GM12878 (cell line): ENCODE measurements at regions not wholly inside any gene's neighbourhood (a gene's known extent, or its start where the extent isn't known, plus 50 kb on each side); places are given as distances from the start of the nearest gene placed in this dataset.

Experiments
- ATAC-seq: fragments of 200-7000 bp; cut with Tn5 transposase; 3 replicates; pipeline ENCODE4 v1.9.1; 2020; ENCODE audit warnings: mild to moderate bottlenecking, moderate library complexity
- BruUV-seq: library from RNA; stranded (reverse); fragments of 400-500 nt; replicated peaks from 2 replicates; lab custom pipeline; 2021; lab: Mats Ljungman, UMichigan
- CTCF ChIA-PET: fragments of 300-600 bp; sonication (Branson Sonifier 250); formaldehyde crosslinking; extraction: SDS; loops from one replicate; lab custom pipeline; 2021; ENCODE audit warnings: inconsistent platforms; lab: Yijun Ruan, JAX
- POLR2A ChIA-PET: fragments of 350-600 bp; formaldehyde crosslinking; extraction: SDS; loops from one replicate; lab custom pipeline; 2021; ENCODE audit warnings: inconsistent platforms; lab: Charles Lee
- RAD21 ChIA-PET: fragments of 300-600 bp; sonication (Branson Sonifier 250); formaldehyde crosslinking; loops from one replicate; lab custom pipeline; 2023; ENCODE audit warnings: antibody characterized with exemption; ENCODE audit not compliant: unreplicated experiment; lab: Charles Lee
- SMC1A ChIA-PET: fragments of 300-600 bp; sonication (Branson Sonifier 250); formaldehyde crosslinking; loops from one replicate; lab custom pipeline; 2023; ENCODE audit not compliant: unreplicated experiment, uncharacterized antibody; lab: Charles Lee
- DNase-seq: peaks from one replicate; pipeline ENCODE4 v3.0.0-alpha.2; 2011; ENCODE audit warnings: low read depth, low spot score
- FAIRE-seq: peaks from 3 replicates; lab custom pipeline; 2011; peaks lifted over from hg19 to GRCh38; lab: Jason Lieb, UNC
- H2AFZ ChIP-seq: 2 replicates; pipeline ENCODE4 v1.6.0; 2011; ENCODE audit warnings: low read depth, low read length, control low read depth; ENCODE audit not compliant: control insufficient read depth
- H3K27ac ChIP-seq: 2 replicates; pipeline ENCODE4 v1.5.1; 2011; ENCODE audit warnings: control low read depth; ENCODE audit not compliant: control insufficient read depth, insufficient read depth
- H3K27me3 ChIP-seq, 2 experiments: replicated peaks in 1 of 2; 2 replicates each; pipeline versions ENCODE4 v1.6.0 to v1.6.1; 2011; ENCODE audit warnings: low read length in 1 of 2; ENCODE audit not compliant: control insufficient read depth in 2 of 2, insufficient read depth in 2 of 2
- H3K36me3 ChIP-seq, 2 experiments: 2 replicates each; pipeline ENCODE4 v1.5.1; 2011; ENCODE audit warnings: low read length in 1 of 2; ENCODE audit not compliant: control insufficient read depth in 2 of 2, insufficient read depth in 2 of 2
- H3K4me1 ChIP-seq: 2 replicates; pipeline ENCODE4 v1.6.1; 2011; ENCODE audit warnings: mild to moderate bottlenecking, low read length, moderate library complexity, mixed read lengths; ENCODE audit not compliant: control insufficient read depth, insufficient read depth
- H3K4me2 ChIP-seq: 2 replicates; pipeline ENCODE4 v1.6.0; 2011; ENCODE audit warnings: control low read depth; ENCODE audit not compliant: control insufficient read depth, insufficient read depth
- H3K4me3 ChIP-seq: fragments of 200-600 bp; sonication (generic); 2 replicates; pipeline ENCODE4 v1.5.1; 2016
- H3K79me2 ChIP-seq: 2 replicates; pipeline ENCODE4 v1.6.0; 2011; ENCODE audit warnings: low read length; ENCODE audit not compliant: control insufficient read depth, insufficient read depth
- H3K9ac ChIP-seq: 2 replicates; pipeline ENCODE4 v1.8.0; 2011; ENCODE audit warnings: low read length, control low read depth, mixed read lengths; ENCODE audit not compliant: control insufficient read depth, insufficient read depth
- H3K9me3 ChIP-seq: replicated peaks from 3 replicates; pipeline ENCODE4 v1.5.1; 2011; ENCODE audit warnings: mild to moderate bottlenecking, low read length; ENCODE audit not compliant: control insufficient read depth, insufficient read depth
- H4K20me1 ChIP-seq: 2 replicates; pipeline ENCODE4 v1.6.0; 2011; ENCODE audit not compliant: control insufficient read depth, insufficient read depth
- ATF3 ChIP-seq: IDR thresholded peaks from 2 replicates; pipeline ENCODE4 v1.6.1; 2011; ENCODE audit warnings: low read depth, mild to moderate bottlenecking, low read length, moderate library complexity, borderline replicate concordance; ENCODE audit errors: extremely low read depth
- BACH1 ChIP-seq: fragments of 450-650 bp; IDR thresholded peaks from 2 replicates; pipeline ENCODE4 v1.6.1; 2017; ENCODE audit warnings: mild to moderate bottlenecking, borderline replicate concordance
- BHLHE40 ChIP-seq, 2 experiments: fragments of 450-650 bp in 1 of 2; IDR thresholded peaks; 2 replicates each; pipeline ENCODE4 v1.6.1; 2011 to 2017; ENCODE audit warnings: low read depth in 2 of 2, borderline replicate concordance in 1 of 2, improper control_type of control experiment in 1 of 2, low read length in 1 of 2, mild to moderate bottlenecking in 1 of 2
- PAX8 ChIP-seq: fragments of 450-650 bp; IDR thresholded peaks from 2 replicates; pipeline ENCODE4 v1.6.1; 2017; ENCODE audit warnings: mild to moderate bottlenecking, moderate library complexity
- ZNF384 ChIP-seq: IDR thresholded peaks from 2 replicates; pipeline ENCODE4 v1.6.1; 2012; ENCODE audit warnings: low read depth, mild to moderate bottlenecking, low read length, improper control_type of control experiment, borderline replicate concordance
- WGBS: methylation state at CpG from one replicate; pipeline ENCODE4 v1.1.6; 2016; ENCODE audit warnings: low lambda C conversion rate; ENCODE audit not compliant: insufficient replicate concordance, insufficient coverage; ENCODE audit errors: missing lambda C conversion rate; 5-methylcytosine and 5-hydroxymethylcytosine counted together
- in situ Hi-C: fragments of 300-500 bp; cut with MboI; formaldehyde crosslinking; loops from 9 replicates; pipeline ENCODE4 v1.14.3; 2018; ENCODE audit warnings: mixed read lengths
- intact Hi-C: fragments of 100-400 bp; cut with micrococcal nuclease; formaldehyde crosslinking; loops from one replicate; pipeline ENCODE4 v1.14.2; 2022; ENCODE audit not compliant: unreplicated experiment

GRCh38 chr10:78584266-78584665 is 484.5 kb upstream of the ZMIZ1 start:
- no peaks in the 10 kb centered on the region; a peak in 1 of 4 replicates for H3K27me3 ChIP-seq
- DNase-seq (no peak), ATAC-seq (no peak)
- in situ Hi-C loops, result no loop called here
- TF ChIP-seq BACH1 (no peak), ATF3 (no peak), BHLHE40 (IDR thresholded peaks at IDR 0.05; ENCODE audit: borderline replicate concordance in 1 of 2, low read depth in 2 of 2, low read length in 1 of 2) (no peak), PAX8 (no peak)
- TF ChIP-seq, all 136 proteins: peak for 0
- 0% methylated on average over 4 of the region's 4 CpGs for WGBS
- SMC1A ChIA-PET, result no interaction called here
- Histone ChIP-seq H4K20me1 (no peaks in the 10 kb centered on the region), H2AFZ (no peak overlapping the region), H3K4me1 (no peaks in the 10 kb centered on the region), H3K79me2 (no peaks in the 10 kb centered on the region), H3K36me3 (no peaks in the 10 kb centered on the region), H3K4me2 (no peak overlapping the region), H3K9ac (no peak overlapping the region), H3K27ac (no peak overlapping the region), H3K4me3 (no peak overlapping the region), H3K9me3 (no peaks in the 10 kb centered on the region)
- no peak for FAIRE-seq
- POLR2A ChIA-PET, result no interaction called here
- RAD21 ChIA-PET, result no interaction called here
- CTCF ChIA-PET, result no interaction called here
- intact Hi-C loops, result no loop called here
- BruUV-seq, result no TSS peak

GRCh38 chr10:78584681-78585080 is 484.1 kb upstream of the ZMIZ1 start:
- SMC1A ChIA-PET, result no interaction called here
- Histone ChIP-seq H3K4me2 (no peak overlapping the region), H3K4me1 (no peaks in the 10 kb centered on the region), H3K9ac (no peak overlapping the region), H3K79me2 (no peaks in the 10 kb centered on the region), H3K36me3 (no peaks in the 10 kb centered on the region), H3K27ac (no peak overlapping the region), H3K4me3 (no peak overlapping the region), H4K20me1 (no peaks in the 10 kb centered on the region), H3K9me3 (no peaks in the 10 kb centered on the region), H2AFZ (no peak overlapping the region), H3K27me3 (peaks cover 0 to 1% of the 10 kb centered on the region in 2 experiments; a peak in 1 of 4 replicates)
- 39% methylated on average over 7 of the region's 7 CpGs for WGBS
- in situ Hi-C loops, result no loop called here
- CTCF ChIA-PET, result no interaction called here
- POLR2A ChIA-PET, result no interaction called here
- RAD21 ChIA-PET, result no interaction called here
- FAIRE-seq (no peak), DNase-seq (no peak), ATAC-seq (no peak)
- no peak for TF ChIP-seq ZNF384
- BruUV-seq, result no TSS peak
- intact Hi-C loops, result no loop called here
